Jurkat, Clone E6-1 (cell line): ENCODE measurements at regions not wholly inside any gene's neighbourhood (a gene's known extent, or its start where the extent isn't known, plus 50 kb on each side); places are given as distances from the start of the nearest gene placed in this dataset.
"Not testable (repeated sequence)": the region's sequence is repeated elsewhere in the genome, so short reads cannot be mapped to it uniquely, and the experiment has no call there.

Experiments
- DNase-seq: peaks from one replicate; pipeline ENCODE4 v3.0.0-alpha.2; 2011; ENCODE audit warnings: low read depth, low spot score
- H3K4me3 ChIP-seq: 2 replicates; pipeline ENCODE4 v1.5.1; 2011; ENCODE audit warnings: mild to moderate bottlenecking, low read length, control low read depth, moderate library complexity

GRCh38 chr4:72817012-72817411 is 248.0 kb upstream of the ADAMTS3 start:
- DNase-seq = no peak
- no peak overlapping the region for H3K4me3 ChIP-seq

- DNase-seq = no peak
- H3K4me3 ChIP-seq = no peak overlapping the region
These were observed 245.2 kb upstream of the ADAMTS3 start for GRCh38 chr4:72814241-72814640.

- no peak for DNase-seq
- no peak overlapping the region for H3K4me3 ChIP-seq
These were observed 240.2 kb upstream of the ADAMTS3 start for GRCh38 chr4:72809208-72809607.

- H3K4me3 ChIP-seq = no peak overlapping the region
- DNase-seq = no peak
These were observed 236.3 kb upstream of the ADAMTS3 start for GRCh38 chr4:72805284-72805683.

GRCh38 chr4:72797486-72797885 is 228.5 kb upstream of the ADAMTS3 start:
- H3K4me3 ChIP-seq = no peak overlapping the region
- peak; percentile 62 for DNase-seq

GRCh38 chr4:72791054-72791453 is 222.0 kb upstream of the ADAMTS3 start:
- no peak overlapping the region for H3K4me3 ChIP-seq
- no peak for DNase-seq

GRCh38 chr4:72786401-72786990 is 217.5 kb upstream of the ADAMTS3 start:
- no peak for DNase-seq
- H3K4me3 ChIP-seq = no peak overlapping the region

- no peak overlapping the region for H3K4me3 ChIP-seq
- DNase-seq = no peak
These were observed 210.2 kb upstream of the ADAMTS3 start for GRCh38 chr4:72779241-72779640.

GRCh38 chr4:72777436-72777835 is 208.4 kb upstream of the ADAMTS3 start:
- no peak overlapping the region for H3K4me3 ChIP-seq
- no peak for DNase-seq

- no peak for DNase-seq
These were observed 201.7 kb upstream of the ADAMTS3 start for GRCh38 chr4:72770708-72771107.

GRCh38 chr4:72768364-72768763 is 199.3 kb upstream of the ADAMTS3 start:
- no peak overlapping the region for H3K4me3 ChIP-seq
- DNase-seq = no peak

More at GRCh38 chr4:72770708-72771107, 201.7 kb upstream of the ADAMTS3 start:
- no peak overlapping the region for H3K4me3 ChIP-seq

GRCh38 chr4:72767618-72768302 is 198.7 kb upstream of the ADAMTS3 start:
- no peak for DNase-seq
- H3K4me3 ChIP-seq = no peak overlapping the region

GRCh38 chr4:72765788-72766187 is 196.8 kb upstream of the ADAMTS3 start:
- not testable (repeated sequence) for DNase-seq, H3K4me3 ChIP-seq

- no peak overlapping the region for H3K4me3 ChIP-seq
- no peak for DNase-seq
These were observed 192.5 kb upstream of the ADAMTS3 start for GRCh38 chr4:72761368-72762038.

GRCh38 chr4:72753414-72753813 is 184.4 kb upstream of the ADAMTS3 start:
- not testable (repeated sequence) for H3K4me3 ChIP-seq, DNase-seq

GRCh38 chr4:72744103-72744725 is 175.2 kb upstream of the ADAMTS3 start:
- no peak for DNase-seq
- no peak overlapping the region for H3K4me3 ChIP-seq

GRCh38 chr4:72743078-72743477 is 174.1 kb upstream of the ADAMTS3 start:
- peak; percentile 52 for DNase-seq

GRCh38 chr4:72715299-72715698 is 146.3 kb upstream of the ADAMTS3 start:
- H3K4me3 ChIP-seq = no peak overlapping the region
- no peak for DNase-seq

More at GRCh38 chr4:72743078-72743477, 174.1 kb upstream of the ADAMTS3 start:
- H3K4me3 ChIP-seq = no peak overlapping the region

- H3K4me3 ChIP-seq = no peak overlapping the region
- DNase-seq = no peak
These were observed 145.7 kb upstream of the ADAMTS3 start for GRCh38 chr4:72714482-72715279.
